Keratinocyte (primary cell): ENCODE measurements at regions not wholly inside any gene's neighbourhood (a gene's known extent, or its start where the extent isn't known, plus 50 kb on each side); places are given as distances from the start of the nearest gene placed in this dataset.

Experiments used
- DNase-seq: peaks from one replicate; pipeline ENCODE4 v3.0.0-alpha.2; 2011; ENCODE audit warnings: low read depth, missing footprints, low spot score
- FAIRE-seq: peaks from 2 replicates; lab custom pipeline; 2011; peaks lifted over from hg19 to GRCh38; lab: Jason Lieb, UNC
- H2AFZ ChIP-seq: 2 replicates; pipeline ENCODE4 v1.6.0; 2012; ENCODE audit warnings: low read length, control low read depth, inconsistent platforms; ENCODE audit not compliant: control insufficient read depth
- H3K27ac ChIP-seq: 2 replicates; pipeline ENCODE4 v1.5.1; 2011; ENCODE audit warnings: low read length; ENCODE audit not compliant: control insufficient read depth, insufficient read depth
- H3K27me3 ChIP-seq: 3 replicates; pipeline ENCODE4 v1.6.0; 2011; ENCODE audit warnings: low read length; ENCODE audit not compliant: control insufficient read depth, insufficient read depth; ENCODE audit errors: extremely low read depth
- H3K36me3 ChIP-seq, 2 experiments: 2 replicates in 1 of 2; 3 replicates in 1 of 2; pipeline ENCODE4 v1.5.1; 2011; ENCODE audit warnings: low read length in 2 of 2, mild to moderate bottlenecking in 1 of 2; ENCODE audit not compliant: control insufficient read depth in 2 of 2, insufficient read depth in 2 of 2; ENCODE audit errors: extremely low read depth in 1 of 2
- H3K4me1 ChIP-seq: 3 replicates; pipeline ENCODE4 v1.5.1; 2011; ENCODE audit warnings: low read length; ENCODE audit not compliant: control insufficient read depth, insufficient read depth; ENCODE audit errors: extremely low read depth
- H3K4me2 ChIP-seq: 3 replicates; pipeline ENCODE4 v1.6.0; 2011; ENCODE audit warnings: low read depth, low read length; ENCODE audit not compliant: control insufficient read depth, insufficient read depth; ENCODE audit errors: extremely low read depth
- H3K4me3 ChIP-seq, 3 experiments: fragments of 200-600 bp in 1 of 3; sonication (generic) in 1 of 3; 2 replicates in 2 of 3; 3 replicates in 1 of 3; pipeline ENCODE4 v1.5.1; 2011 to 2016; ENCODE audit warnings: low read length in 3 of 3, mild to moderate bottlenecking in 3 of 3, control low read depth in 2 of 3, inconsistent platforms in 1 of 3, low read depth in 1 of 3, mixed read lengths in 1 of 3, mixed run types in 1 of 3, moderate library complexity in 1 of 3; ENCODE audit not compliant: control insufficient read depth in 2 of 3, insufficient read depth in 2 of 3; ENCODE audit errors: extremely low read depth in 1 of 3
- H3K79me2 ChIP-seq: 2 replicates; pipeline ENCODE4 v1.6.0; 2012; ENCODE audit warnings: low read length; ENCODE audit not compliant: control insufficient read depth, insufficient read depth
- H3K9ac ChIP-seq: 3 replicates; pipeline ENCODE4 v1.6.0; 2011; ENCODE audit warnings: low read length; ENCODE audit not compliant: control insufficient read depth, insufficient read depth; ENCODE audit errors: extremely low read depth
- H3K9me1 ChIP-seq: 3 replicates; pipeline ENCODE4 v1.6.0; 2011; ENCODE audit warnings: low read length; ENCODE audit not compliant: control insufficient read depth, insufficient read depth; ENCODE audit errors: extremely low read depth
- H3K9me3 ChIP-seq: 2 replicates; pipeline ENCODE4 v1.5.1; 2012; ENCODE audit warnings: low read depth, low read length; ENCODE audit not compliant: control insufficient read depth
- H4K20me1 ChIP-seq: 3 replicates; pipeline ENCODE4 v1.6.0; 2011; ENCODE audit warnings: low read length; ENCODE audit not compliant: control insufficient read depth, insufficient read depth; ENCODE audit errors: extremely low read depth
- CTCF ChIP-seq, 3 experiments: IDR thresholded peaks in 1 of 3; conservative IDR thresholded peaks in 1 of 3; optimal IDR thresholded peaks in 1 of 3; 2 replicates in 2 of 3; 3 replicates in 1 of 3; pipeline versions ENCODE3 to v1.5.1; 2011; ENCODE audit warnings: low read length in 3 of 3, mild to moderate bottlenecking in 3 of 3, moderate library complexity in 2 of 3, control low read depth in 1 of 3, inconsistent platforms in 1 of 3; ENCODE audit not compliant: insufficient read depth in 2 of 3; ENCODE audit errors: extremely low read depth in 1 of 3
- EZH2 ChIP-seq: IDR thresholded peaks from one replicate; pipeline ENCODE4 v1.6.1; 2012; ENCODE audit warnings: inconsistent platforms, mild to moderate bottlenecking, low read length, moderate library complexity
- dilution Hi-C: fragments of 300-500 bp; cut with MboI; formaldehyde crosslinking; loops from one replicate; pipeline ENCODE4 v1.7.0; 2020; ENCODE audit warnings: low sequenced_read_pairs; ENCODE audit not compliant: extremely low pct_ligation_motif_present

DNA sequence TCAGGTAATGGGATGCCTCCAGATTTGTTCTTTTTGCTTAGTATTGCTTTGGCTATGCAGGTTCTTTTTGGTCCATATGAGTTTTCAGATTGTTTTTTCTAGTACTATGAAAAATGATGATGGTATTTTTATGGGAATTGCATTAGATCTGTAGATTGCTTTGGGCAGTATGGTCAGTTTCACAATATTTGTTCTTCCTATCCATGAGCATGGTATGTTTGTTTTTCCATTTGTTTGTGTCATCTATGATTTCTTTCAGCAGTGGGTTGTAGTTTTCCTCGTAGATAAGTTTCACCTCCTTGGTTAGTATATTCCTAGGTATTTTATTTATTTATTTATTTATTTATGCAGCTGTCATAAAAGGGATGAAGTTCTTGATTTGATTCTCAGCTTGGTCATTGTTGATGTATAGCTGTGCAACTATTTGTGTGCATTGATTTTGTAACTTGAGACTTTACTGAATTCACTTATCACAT lies 103.9 kb upstream of the DNAH14 start:
- no peak for DNase-seq
- Histone ChIP-seq H4K20me1 (no peaks in the 10 kb centered on the region), H3K9ac (no peak overlapping the region), H3K9me3 (no peaks in the 10 kb centered on the region), H3K36me3 (no peaks in the 10 kb centered on the region), H3K4me1 (no peaks in the 10 kb centered on the region), H3K27me3 (no peaks in the 10 kb centered on the region), H3K27ac (no peak overlapping the region), H3K4me3 (no peak overlapping the region), H3K9me1 (no peaks in the 10 kb centered on the region), H2AFZ (no peak overlapping the region), H3K4me2 (no peak overlapping the region), H3K79me2 (no peaks in the 10 kb centered on the region)
- dilution Hi-C loops = no loop called here
- TF ChIP-seq CTCF (optimal IDR thresholded peaks at IDR 0.05 in 1 of 3, IDR thresholded peaks at IDR 0.05 in 1 of 3, conservative IDR thresholded peaks at IDR 0.05 in 1 of 3; ENCODE audit: extremely low read depth in 1 of 3, insufficient read depth in 2 of 3, low read length in 3 of 3) (no peak), EZH2 (no peak)
- FAIRE-seq = no peak

GRCh38 chr1:224828691-224829090 lies 100.8 kb upstream of the DNAH14 start:
- dilution Hi-C loops = no loop called here
- no peak overlapping the region for H3K27ac ChIP-seq
- FAIRE-seq (no peak), DNase-seq (no peak)
- H3K36me3 ChIP-seq = no peaks in the 10 kb centered on the region
- H3K79me2 ChIP-seq = no peaks in the 10 kb centered on the region
- no peaks in the 10 kb centered on the region for H3K9me1 ChIP-seq
- H3K4me1 ChIP-seq = no peaks in the 10 kb centered on the region
- H3K4me2 ChIP-seq = no peak overlapping the region
- TF ChIP-seq CTCF (optimal IDR thresholded peaks at IDR 0.05 in 1 of 3, IDR thresholded peaks at IDR 0.05 in 1 of 3, conservative IDR thresholded peaks at IDR 0.05 in 1 of 3; ENCODE audit: extremely low read depth in 1 of 3, insufficient read depth in 2 of 3, low read length in 3 of 3) (no peak), EZH2 (no peak)
- H3K9me3 ChIP-seq = no peaks in the 10 kb centered on the region
- no peaks in the 10 kb centered on the region for H4K20me1 ChIP-seq
- no peaks in the 10 kb centered on the region for H3K27me3 ChIP-seq
- H3K4me3 ChIP-seq = no peak overlapping the region
- H2AFZ ChIP-seq = no peak overlapping the region
- no peak overlapping the region for H3K9ac ChIP-seq
